Mucosa of stomach (tissue), 1 donor: ENCODE measurements at regions not wholly inside any gene's neighbourhood (a gene's known extent, or its start where the extent isn't known, plus 50 kb on each side); places are given as distances from the start of the nearest gene placed in this dataset.

ENCODE experiments used
- H3K27me3 ChIP-seq: one replicate; pipeline ENCODE4 v1.7.0; 2013; ENCODE audit warnings: mild to moderate bottlenecking, low read length; ENCODE audit not compliant: control insufficient read depth, insufficient read depth
- H3K36me3 ChIP-seq: one replicate; pipeline ENCODE4 v1.7.0; 2013; ENCODE audit warnings: low read length; ENCODE audit not compliant: control insufficient read depth, insufficient read depth
- H3K4me1 ChIP-seq: one replicate; pipeline ENCODE4 v1.7.0; 2013; ENCODE audit warnings: mild to moderate bottlenecking, low read length; ENCODE audit not compliant: control insufficient read depth, insufficient read depth
- H3K4me3 ChIP-seq: one replicate; pipeline ENCODE4 v1.7.0; 2013; ENCODE audit warnings: low read length
- H3K9ac ChIP-seq: one replicate; pipeline ENCODE4 v1.7.0; 2013; ENCODE audit warnings: mild to moderate bottlenecking, low read length, moderate library complexity
- H3K9me3 ChIP-seq: one replicate; pipeline ENCODE4 v1.7.0; 2013; ENCODE audit warnings: mild to moderate bottlenecking, low read length, moderate library complexity; ENCODE audit not compliant: control insufficient read depth
- donor health status: Pancreatic carcinoma.

- no peak overlapping the region for H3K4me3 ChIP-seq
- no peaks in the 10 kb centered on the region for H3K27me3 ChIP-seq
- no peak overlapping the region for H3K9ac ChIP-seq
- H3K4me1 ChIP-seq = no peaks in the 10 kb centered on the region
- H3K36me3 ChIP-seq = no peaks in the 10 kb centered on the region
- H3K9me3 ChIP-seq = no peaks in the 10 kb centered on the region
Measured at GRCh38 chr5:20601678-20602100, 613.7 kb upstream of the CDH18 start.

DNA sequence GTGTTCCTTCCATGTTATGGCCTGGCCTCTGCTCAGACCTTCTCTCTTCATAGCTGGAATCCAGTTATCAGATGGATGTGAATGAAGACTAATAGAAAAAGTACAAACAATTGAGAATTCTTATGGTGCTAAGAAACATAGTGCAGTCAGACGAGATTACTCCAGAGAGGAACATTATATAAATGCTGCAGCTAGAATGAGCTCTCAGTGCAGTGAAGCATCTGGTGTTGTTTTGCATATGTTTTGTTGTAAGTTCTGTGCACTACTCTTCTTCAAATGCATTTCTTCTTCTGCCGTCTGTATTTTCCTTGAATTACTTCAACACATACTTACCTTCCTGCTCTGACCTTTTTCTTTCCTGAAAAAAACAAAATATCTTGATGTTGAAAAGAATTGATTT, 602.4 kb upstream of the CDH18 start:
- Histone ChIP-seq H3K27me3 (no peaks in the 10 kb centered on the region), H3K36me3 (no peaks in the 10 kb centered on the region), H3K4me1 (no peaks in the 10 kb centered on the region), H3K9me3 (no peaks in the 10 kb centered on the region), H3K9ac (no peak overlapping the region), H3K4me3 (no peak overlapping the region)

- Histone ChIP-seq H3K4me3 (no peak overlapping the region), H3K27me3 (no peaks in the 10 kb centered on the region), H3K9ac (no peak overlapping the region), H3K36me3 (no peaks in the 10 kb centered on the region), H3K9me3 (no peaks in the 10 kb centered on the region), H3K4me1 (no peaks in the 10 kb centered on the region)
Measured at GRCh38 chr5:20575571-20575970, 587.6 kb upstream of the CDH18 start.

DNA sequence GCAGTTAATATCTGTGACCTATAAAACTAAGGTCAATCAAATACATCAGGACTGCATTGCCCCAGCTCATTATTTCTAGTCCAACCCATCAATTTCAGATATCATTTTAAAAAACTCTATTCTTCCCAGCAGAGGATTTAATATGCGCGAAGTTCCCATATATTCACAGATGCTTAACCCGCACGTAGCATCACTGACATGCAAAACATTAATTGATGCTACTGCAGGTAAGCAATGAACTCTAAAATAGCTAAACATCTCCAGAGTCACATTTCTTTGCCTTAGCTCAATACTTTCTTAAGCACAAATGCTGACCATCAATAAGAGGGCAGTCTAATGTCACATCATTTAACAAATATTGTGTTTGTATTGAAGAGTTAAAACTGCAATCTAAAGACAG, 586.6 kb upstream of the CDH18 start:
- Histone ChIP-seq H3K27me3 (no peaks in the 10 kb centered on the region), H3K4me1 (no peaks in the 10 kb centered on the region), H3K9me3 (no peaks in the 10 kb centered on the region), H3K9ac (no peak overlapping the region), H3K36me3 (no peaks in the 10 kb centered on the region), H3K4me3 (no peak overlapping the region)

- no peak overlapping the region for H3K4me3 ChIP-seq
- H3K4me1 ChIP-seq = no peaks in the 10 kb centered on the region
- no peak overlapping the region for H3K9ac ChIP-seq
- no peaks in the 10 kb centered on the region for H3K27me3 ChIP-seq
- no peaks in the 10 kb centered on the region for H3K9me3 ChIP-seq
- H3K36me3 ChIP-seq = no peaks in the 10 kb centered on the region
Measured at GRCh38 chr5:20572614-20573013, 584.6 kb upstream of the CDH18 start.

DNA sequence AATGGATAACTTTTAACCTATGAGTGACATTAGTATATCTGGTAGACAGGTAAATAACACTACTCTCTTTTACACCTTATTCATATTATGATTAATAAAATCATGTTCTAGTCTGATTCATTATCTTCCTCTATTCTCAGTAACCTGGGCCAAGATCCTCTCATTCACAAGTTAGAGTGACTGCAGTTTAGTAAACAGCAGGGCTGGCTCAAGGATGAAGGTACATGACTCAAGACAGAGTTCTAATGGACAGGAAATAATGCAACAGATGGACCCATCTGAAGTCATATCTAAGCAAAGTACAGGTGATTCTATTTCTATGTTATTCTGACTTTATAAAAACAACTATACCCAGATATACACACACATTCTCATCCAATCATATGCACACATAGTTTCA, 582.5 kb upstream of the CDH18 start:
- Histone ChIP-seq H3K9ac (no peak overlapping the region), H3K27me3 (no peaks in the 10 kb centered on the region), H3K9me3 (no peaks in the 10 kb centered on the region), H3K4me3 (no peak overlapping the region), H3K36me3 (no peaks in the 10 kb centered on the region), H3K4me1 (no peaks in the 10 kb centered on the region)

DNA sequence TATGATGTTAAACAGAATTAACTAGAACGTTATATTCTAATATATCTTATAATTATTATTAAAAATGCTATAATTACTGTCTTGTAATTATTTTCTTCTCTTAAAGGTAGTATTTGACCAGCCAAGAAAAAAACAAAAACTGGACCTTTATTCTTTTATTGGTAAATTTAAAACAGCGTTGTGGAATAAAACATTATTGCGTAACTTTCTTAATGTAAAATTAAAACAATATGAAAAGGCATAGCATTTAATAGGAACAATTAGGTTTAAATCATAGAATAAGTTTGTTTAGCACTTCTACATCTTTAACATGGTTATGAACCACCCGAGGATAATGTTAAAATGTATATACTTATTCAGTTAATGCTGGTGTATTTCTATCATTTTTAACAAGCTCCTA, 574.5 kb upstream of the CDH18 start:
- Histone ChIP-seq H3K36me3 (no peaks in the 10 kb centered on the region), H3K9me3 (no peaks in the 10 kb centered on the region), H3K27me3 (no peaks in the 10 kb centered on the region), H3K4me3 (no peak overlapping the region), H3K4me1 (no peaks in the 10 kb centered on the region), H3K9ac (no peak overlapping the region)

DNA sequence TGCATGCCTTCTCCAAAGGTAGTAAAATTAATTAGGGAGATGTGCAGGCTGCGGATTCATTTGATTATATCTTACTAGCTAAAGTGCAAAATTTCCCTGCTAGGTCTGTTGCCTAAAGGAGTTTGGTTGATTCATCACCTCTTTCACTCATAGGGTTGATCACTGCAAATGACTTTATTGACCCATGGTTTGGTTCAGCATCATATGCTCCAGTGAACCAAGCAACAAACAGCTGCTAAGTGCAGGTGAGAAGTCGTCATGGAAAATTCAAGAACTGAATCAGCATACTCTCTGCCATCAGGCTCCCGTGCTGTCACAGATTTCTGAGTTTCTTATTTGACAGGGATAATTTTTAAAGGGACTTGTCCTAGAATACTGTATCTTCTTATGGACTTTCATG, 571.8 kb upstream of the CDH18 start:
- no peaks in the 10 kb centered on the region for H3K36me3 ChIP-seq
- no peaks in the 10 kb centered on the region for H3K27me3 ChIP-seq
- no peaks in the 10 kb centered on the region for H3K9me3 ChIP-seq
- no peak overlapping the region for H3K9ac ChIP-seq
- no peaks in the 10 kb centered on the region for H3K4me1 ChIP-seq
- H3K4me3 ChIP-seq = no peak overlapping the region

GRCh38 chr5:20556115-20556763, 568.2 kb upstream of the CDH18 start:
- no peaks in the 10 kb centered on the region for H3K36me3 ChIP-seq

DNA sequence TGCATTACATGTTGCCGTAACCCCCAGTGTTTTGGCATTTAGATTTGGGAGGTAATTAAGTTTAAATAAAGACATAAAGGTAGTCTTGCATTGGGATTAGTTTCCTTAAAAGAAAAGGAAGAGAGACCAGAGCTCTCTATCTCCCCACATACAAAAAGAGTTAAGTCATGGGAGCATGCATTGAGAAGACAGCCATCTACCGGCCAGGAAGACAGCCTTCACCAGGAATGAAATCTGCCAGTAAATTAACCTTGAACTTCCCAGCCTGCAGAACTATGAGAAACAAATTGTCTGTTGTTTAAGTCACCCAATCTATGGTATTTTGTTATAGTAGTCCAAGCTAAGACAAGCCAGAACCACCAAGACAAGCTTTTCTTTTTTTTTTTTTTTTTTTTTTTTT, 567.0 kb upstream of the CDH18 start:
- no peaks in the 10 kb centered on the region for H3K27me3 ChIP-seq
- no peaks in the 10 kb centered on the region for H3K36me3 ChIP-seq
- H3K4me1 ChIP-seq = no peaks in the 10 kb centered on the region
- no peaks in the 10 kb centered on the region for H3K9me3 ChIP-seq
- no peak overlapping the region for H3K9ac ChIP-seq
- no peak overlapping the region for H3K4me3 ChIP-seq

More at GRCh38 chr5:20556115-20556763, 568.2 kb upstream of the CDH18 start:
- no peaks in the 10 kb centered on the region for H3K9me3 ChIP-seq
- H3K9ac ChIP-seq = no peak overlapping the region
- no peak overlapping the region for H3K4me3 ChIP-seq
- H3K27me3 ChIP-seq = no peaks in the 10 kb centered on the region
- H3K4me1 ChIP-seq = no peaks in the 10 kb centered on the region

GRCh38 chr5:20554001-20554400, 566.0 kb upstream of the CDH18 start:
- no peak overlapping the region for H3K4me3 ChIP-seq
- H3K9me3 ChIP-seq = no peaks in the 10 kb centered on the region
- no peaks in the 10 kb centered on the region for H3K27me3 ChIP-seq
- H3K9ac ChIP-seq = no peak overlapping the region
- no peaks in the 10 kb centered on the region for H3K4me1 ChIP-seq
- no peaks in the 10 kb centered on the region for H3K36me3 ChIP-seq

DNA sequence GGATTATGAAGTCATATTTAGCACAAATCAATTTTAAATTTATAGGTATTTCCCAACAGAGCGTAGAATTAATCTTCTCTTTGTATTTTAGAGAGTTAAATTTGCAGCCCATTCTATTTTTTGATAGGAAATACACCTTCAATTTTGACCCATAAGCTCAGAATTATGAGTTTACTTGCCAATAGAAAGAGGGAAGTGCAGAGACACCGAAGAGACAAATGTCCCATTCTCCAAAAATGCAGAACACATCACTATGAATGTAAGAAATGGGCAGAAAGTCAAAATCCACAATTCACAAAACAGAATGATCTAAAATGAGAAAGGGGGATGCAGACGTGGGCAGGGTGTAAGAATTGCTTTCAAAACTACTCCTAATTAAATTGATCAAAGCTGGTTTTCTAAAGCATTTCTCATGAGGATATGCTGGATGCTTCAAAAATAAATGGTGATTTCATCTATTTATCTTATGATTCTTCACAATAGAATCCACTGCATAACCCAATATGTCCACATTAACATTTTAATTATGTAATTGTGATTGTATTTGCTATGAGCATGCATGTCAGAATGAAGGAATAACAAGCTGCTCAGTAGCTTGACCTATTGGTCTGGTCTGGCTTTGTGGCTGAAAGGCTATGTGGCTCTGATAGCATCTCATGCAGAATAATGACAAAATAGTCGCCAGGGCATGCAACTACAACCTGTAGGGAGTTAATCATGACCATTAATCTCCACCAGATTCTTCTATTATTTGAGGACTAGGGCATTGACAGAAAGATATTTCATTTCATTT, 550.1 kb upstream of the CDH18 start:
- Histone ChIP-seq H3K27me3 (no peaks in the 10 kb centered on the region), H3K9ac (no peak overlapping the region), H3K9me3 (no peaks in the 10 kb centered on the region), H3K4me1 (no peaks in the 10 kb centered on the region), H3K4me3 (no peak overlapping the region), H3K36me3 (no peaks in the 10 kb centered on the region)
